ENCODE measurements at regions not wholly inside any gene's neighbourhood (a gene's known extent, or its start where the extent isn't known, plus 50 kb on each side); places are given as distances from the start of the nearest gene placed in this dataset.

DNA sequence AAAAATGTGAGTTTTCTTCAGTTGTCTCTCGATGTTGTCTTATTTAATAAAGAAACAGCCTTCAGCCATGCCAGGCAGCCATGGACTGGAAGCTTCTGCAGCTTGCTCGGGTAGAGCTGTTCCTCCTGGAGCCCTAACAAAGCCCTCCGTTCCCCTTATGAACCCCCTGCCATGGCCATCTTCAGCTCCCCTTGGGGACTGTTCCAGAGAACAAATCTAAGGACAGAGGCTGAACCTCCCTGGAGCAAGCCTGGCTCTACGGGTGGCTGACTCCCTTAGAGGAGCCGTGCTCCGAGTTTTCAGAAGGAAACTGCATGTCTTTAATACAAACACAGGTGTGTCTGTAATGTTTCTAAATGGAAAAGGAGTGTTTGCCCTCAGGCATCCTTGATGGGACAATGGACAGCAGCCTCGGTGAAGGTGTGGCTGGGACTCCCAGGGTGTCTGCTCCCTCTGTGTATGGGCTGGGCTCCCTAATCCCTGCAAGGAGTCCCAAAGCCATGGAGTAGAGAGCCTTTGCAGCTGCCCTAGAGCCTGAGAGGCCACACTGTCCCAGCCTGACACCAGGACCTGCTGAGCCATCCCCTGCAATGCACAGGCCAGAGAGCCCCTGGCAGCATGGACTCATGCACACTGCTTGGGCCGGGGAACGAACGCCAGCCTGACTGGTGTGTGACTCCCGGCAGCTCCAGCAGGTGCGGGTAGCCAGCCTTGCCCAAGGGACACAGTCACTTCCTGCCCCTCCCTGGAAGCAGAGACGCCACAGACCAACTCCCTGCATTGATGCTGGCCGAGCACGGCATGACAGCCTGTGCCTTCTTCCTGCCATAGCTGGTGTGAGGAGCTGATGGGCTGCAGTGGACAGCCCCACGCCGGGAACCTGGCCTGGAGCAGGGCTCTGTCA is 381.8 kb downstream of the TCERG1L start:
- no peak overlapping the region for H4K5ac ChIP-seq (ENCODE audit: low read length)
- peaks cover 7% of the 10 kb centered on the region for H3K4me1 ChIP-seq (ENCODE audit: control insufficient read depth, low read depth, low read length)
- no peak overlapping the region for H3K9ac ChIP-seq (ENCODE audit: low read length)
- no peak for DNase-seq
- no peak overlapping the region for H3K27ac ChIP-seq (ENCODE audit: low read depth, low read length)
- no peaks in the 10 kb centered on the region for H3K79me1 ChIP-seq (ENCODE audit: low read length)
- H3K4me3 ChIP-seq (ENCODE audit: low read length) = no peak overlapping the region
- no peak overlapping the region for H2BK5ac ChIP-seq (ENCODE audit: low read length)
- no peak overlapping the region for H2BK15ac ChIP-seq (replicated peaks; ENCODE audit: low read depth)
- no peak overlapping the region for H3K18ac ChIP-seq (ENCODE audit: low read length)
- WGBS (ENCODE audit: extremely low coverage, insufficient coverage, low lambda C conversion rate) = no CpG with 5 or more reads among the region's 17 CpGs
- H2BK120ac ChIP-seq (ENCODE audit: low read depth, low read length) = no peak overlapping the region
- no peak overlapping the region for H3K56ac ChIP-seq (ENCODE audit: low read length)
- no peaks in the 10 kb centered on the region for H3K79me2 ChIP-seq (ENCODE audit: control insufficient read depth, insufficient read depth, low read length)
- no peaks in the 10 kb centered on the region for H3K27me3 ChIP-seq (ENCODE audit: insufficient read depth, low read length, poor library complexity)
- no peak overlapping the region for H2AK5ac ChIP-seq (ENCODE audit: low read length)
- H3K4me2 ChIP-seq (ENCODE audit: low read length) = no peak overlapping the region
- no peak overlapping the region for H4K8ac ChIP-seq (ENCODE audit: low read depth, low read length)
- H3K4ac ChIP-seq (ENCODE audit: low read depth, low read length) = no peak overlapping the region
- no peaks in the 10 kb centered on the region for H3K36me3 ChIP-seq (ENCODE audit: control insufficient read depth, insufficient read depth, low read length)
- no peak overlapping the region for H3K23ac ChIP-seq (ENCODE audit: low read length)

DNA sequence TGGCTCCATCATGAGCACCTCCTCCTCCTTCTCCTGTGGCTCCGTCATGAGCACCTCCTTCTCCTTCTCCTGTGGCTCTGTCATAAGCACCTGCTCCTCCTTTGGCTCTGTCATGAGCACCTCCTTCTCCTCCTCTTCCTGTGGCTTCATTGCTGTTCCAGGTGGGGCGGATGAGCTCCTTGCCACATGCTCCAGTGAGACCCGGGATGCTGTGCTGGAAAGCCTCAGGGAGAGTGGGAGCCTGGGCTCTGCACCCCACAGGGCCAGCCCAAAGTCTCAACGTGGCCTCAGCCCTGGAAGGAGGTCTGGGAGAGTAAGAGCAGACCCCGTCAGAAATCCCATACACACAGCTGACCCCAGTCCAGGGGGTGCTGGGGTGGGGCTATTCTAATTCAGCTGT is 380.7 kb downstream of the TCERG1L start:
- Histone ChIP-seq H3K4me2 (ENCODE audit: low read length) (no peak overlapping the region), H2BK120ac (ENCODE audit: low read depth, low read length) (no peak overlapping the region), H3K4me3 (ENCODE audit: low read length) (no peak overlapping the region), H3K18ac (ENCODE audit: low read length) (no peak overlapping the region), H3K56ac (ENCODE audit: low read length) (no peak overlapping the region), H3K4ac (ENCODE audit: low read depth, low read length) (no peak overlapping the region), H3K9ac (ENCODE audit: low read length) (no peak overlapping the region), H3K23ac (ENCODE audit: low read length) (no peak overlapping the region), H3K36me3 (ENCODE audit: control insufficient read depth, insufficient read depth, low read length) (no peaks in the 10 kb centered on the region), H2BK15ac (replicated peaks; ENCODE audit: low read depth) (no peak overlapping the region), H3K27me3 (ENCODE audit: insufficient read depth, low read length, poor library complexity) (no peaks in the 10 kb centered on the region), H3K79me2 (ENCODE audit: control insufficient read depth, insufficient read depth, low read length) (no peaks in the 10 kb centered on the region), H4K8ac (ENCODE audit: low read depth, low read length) (no peak overlapping the region), H3K79me1 (ENCODE audit: low read length) (no peaks in the 10 kb centered on the region), H2BK5ac (ENCODE audit: low read length) (no peak overlapping the region), H2AK5ac (ENCODE audit: low read length) (no peak overlapping the region), H4K5ac (ENCODE audit: low read length) (no peak overlapping the region), H3K27ac (ENCODE audit: low read depth, low read length) (no peak overlapping the region), H3K4me1 (ENCODE audit: control insufficient read depth, low read depth, low read length) (peaks cover 9% of the 10 kb centered on the region)
- DNase-seq = no peak
- WGBS (ENCODE audit: extremely low coverage, insufficient coverage, low lambda C conversion rate) = no CpG with 5 or more reads among the region's 5 CpGs

DNA sequence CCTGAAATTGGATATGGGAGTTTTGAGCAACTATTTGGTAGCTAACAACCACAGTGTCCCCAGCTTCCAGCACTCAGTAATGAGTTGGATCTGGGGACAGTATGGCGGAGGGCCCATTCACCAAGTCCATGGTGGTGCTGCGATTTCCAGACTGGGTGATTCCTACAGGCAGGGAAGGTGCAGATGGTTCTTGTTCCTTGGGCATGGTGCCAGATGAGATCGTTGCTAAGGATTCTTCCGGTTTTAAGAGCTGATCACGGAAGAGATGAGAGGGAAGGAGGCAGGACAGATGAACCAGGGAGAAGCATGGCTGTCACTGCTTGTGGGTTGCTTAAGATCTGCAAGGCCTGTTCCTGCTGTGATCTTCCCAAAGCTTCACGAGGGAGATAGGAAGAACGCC is 380.3 kb downstream of the TCERG1L start:
- H3K27me3 ChIP-seq (ENCODE audit: insufficient read depth, low read length, poor library complexity) = no peaks in the 10 kb centered on the region
- WGBS (ENCODE audit: extremely low coverage, insufficient coverage, low lambda C conversion rate) = no CpG with 5 or more reads among the region's 7 CpGs
- H3K27ac ChIP-seq (ENCODE audit: low read depth, low read length) = no peak overlapping the region
- no peak overlapping the region for H2BK120ac ChIP-seq (ENCODE audit: low read depth, low read length)
- H3K9ac ChIP-seq (ENCODE audit: low read length) = no peak overlapping the region
- no peak overlapping the region for H3K18ac ChIP-seq (ENCODE audit: low read length)
- H3K4me1 ChIP-seq (ENCODE audit: control insufficient read depth, low read depth, low read length) = peaks cover 13% of the 10 kb centered on the region
- no peak overlapping the region for H3K56ac ChIP-seq (ENCODE audit: low read length)
- H4K5ac ChIP-seq (ENCODE audit: low read length) = no peak overlapping the region
- H3K79me1 ChIP-seq (ENCODE audit: low read length) = no peaks in the 10 kb centered on the region
- H3K79me2 ChIP-seq (ENCODE audit: control insufficient read depth, insufficient read depth, low read length) = no peaks in the 10 kb centered on the region
- no peak overlapping the region for H4K8ac ChIP-seq (ENCODE audit: low read depth, low read length)
- DNase-seq = no peak
- H3K36me3 ChIP-seq (ENCODE audit: control insufficient read depth, insufficient read depth, low read length) = no peaks in the 10 kb centered on the region
- no peak overlapping the region for H2BK15ac ChIP-seq (replicated peaks; ENCODE audit: low read depth)
- no peak overlapping the region for H3K4ac ChIP-seq (ENCODE audit: low read depth, low read length)
- no peak overlapping the region for H2BK5ac ChIP-seq (ENCODE audit: low read length)
- no peak overlapping the region for H3K23ac ChIP-seq (ENCODE audit: low read length)
- H2AK5ac ChIP-seq (ENCODE audit: low read length) = no peak overlapping the region
- H3K4me2 ChIP-seq (ENCODE audit: low read length) = no peak overlapping the region
- H3K4me3 ChIP-seq (ENCODE audit: low read length) = no peak overlapping the region

DNA sequence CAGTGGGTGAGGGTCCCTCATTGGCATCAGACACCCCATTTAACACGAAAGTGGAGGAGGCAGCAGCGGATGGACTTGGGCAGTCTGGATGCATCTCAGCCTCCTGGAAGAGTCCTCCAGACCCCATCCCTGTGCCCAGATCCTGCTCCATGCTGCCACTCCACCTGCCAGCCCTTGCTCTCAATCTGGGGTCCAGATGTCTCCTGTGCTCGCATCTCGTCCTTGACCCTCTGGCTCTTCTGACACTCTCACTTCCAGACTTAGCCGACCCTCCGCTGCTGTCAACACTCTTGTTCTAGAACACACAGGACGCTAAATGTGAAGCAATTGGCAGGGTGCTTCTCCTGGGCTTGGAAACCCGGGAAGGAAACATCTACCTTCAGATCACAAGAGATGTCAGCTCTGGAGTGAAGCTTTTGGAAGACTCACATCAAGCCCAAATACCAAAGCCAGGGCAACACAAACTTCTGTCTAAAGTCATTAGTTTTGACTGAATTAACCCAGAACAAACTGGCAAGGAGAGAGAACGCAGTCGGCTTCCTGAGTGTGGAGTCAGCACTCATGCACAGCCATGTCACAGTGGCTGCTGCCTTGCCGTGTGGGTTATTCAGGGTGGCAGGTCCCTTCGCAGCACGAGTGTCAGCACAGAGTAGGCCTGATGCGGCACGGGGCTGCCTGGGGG is 379.1 kb downstream of the TCERG1L start:
- Histone ChIP-seq H3K9ac (ENCODE audit: low read length) (no peak overlapping the region), H3K4me3 (ENCODE audit: low read length) (no peak overlapping the region), H3K27me3 (ENCODE audit: insufficient read depth, low read length, poor library complexity) (no peaks in the 10 kb centered on the region), H3K23ac (ENCODE audit: low read length) (no peak overlapping the region), H3K56ac (ENCODE audit: low read length) (no peak overlapping the region), H2BK15ac (replicated peaks; ENCODE audit: low read depth) (no peak overlapping the region), H3K36me3 (ENCODE audit: control insufficient read depth, insufficient read depth, low read length) (no peaks in the 10 kb centered on the region), H3K18ac (ENCODE audit: low read length) (no peak overlapping the region), H3K79me2 (ENCODE audit: control insufficient read depth, insufficient read depth, low read length) (no peaks in the 10 kb centered on the region), H2BK5ac (ENCODE audit: low read length) (no peak overlapping the region), H2BK120ac (ENCODE audit: low read depth, low read length) (no peak overlapping the region), H3K79me1 (ENCODE audit: low read length) (no peaks in the 10 kb centered on the region), H3K27ac (ENCODE audit: low read depth, low read length) (no peak overlapping the region), H4K5ac (ENCODE audit: low read length) (no peak overlapping the region), H3K4me2 (ENCODE audit: low read length) (no peak overlapping the region), H3K4me1 (ENCODE audit: control insufficient read depth, low read depth, low read length) (peaks cover 14% of the 10 kb centered on the region), H4K8ac (ENCODE audit: low read depth, low read length) (no peak overlapping the region), H2AK5ac (ENCODE audit: low read length) (no peak overlapping the region), H3K4ac (ENCODE audit: low read depth, low read length) (no peak overlapping the region)
- WGBS (ENCODE audit: extremely low coverage, insufficient coverage, low lambda C conversion rate) = no CpG with 5 or more reads among the region's 15 CpGs
- DNase-seq = no peak

DNA sequence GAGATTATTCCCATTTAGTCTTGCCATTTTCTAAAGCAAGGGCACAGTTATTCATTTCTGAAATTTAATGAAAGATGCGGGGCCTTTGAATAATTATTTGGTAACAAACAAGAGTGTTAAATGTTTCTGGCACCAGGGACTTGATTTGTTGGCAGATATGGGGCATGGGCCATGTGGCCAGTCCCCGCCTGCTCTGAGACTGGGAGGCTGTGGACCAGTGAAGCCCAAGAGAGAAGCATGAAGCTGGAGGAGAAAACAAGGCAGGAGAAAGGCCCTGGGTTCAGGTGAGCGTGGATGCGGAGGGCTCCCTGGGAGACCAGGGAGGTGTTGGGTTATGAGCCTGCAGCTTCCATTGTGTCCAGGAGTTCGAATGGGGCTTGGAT is 378.5 kb downstream of the TCERG1L start:
- H3K79me2 ChIP-seq (ENCODE audit: control insufficient read depth, insufficient read depth, low read length) = no peaks in the 10 kb centered on the region
- no peak overlapping the region for H2AK5ac ChIP-seq (ENCODE audit: low read length)
- no peak overlapping the region for H2BK120ac ChIP-seq (ENCODE audit: low read depth, low read length)
- no peak overlapping the region for H3K23ac ChIP-seq (ENCODE audit: low read length)
- no peak overlapping the region for H2BK5ac ChIP-seq (ENCODE audit: low read length)
- no peak overlapping the region for H3K18ac ChIP-seq (ENCODE audit: low read length)
- H3K36me3 ChIP-seq (ENCODE audit: control insufficient read depth, insufficient read depth, low read length) = no peaks in the 10 kb centered on the region
- no peak overlapping the region for H4K8ac ChIP-seq (ENCODE audit: low read depth, low read length)
- H3K27ac ChIP-seq (ENCODE audit: low read depth, low read length) = no peak overlapping the region
- DNase-seq = no peak
- no peak overlapping the region for H2BK15ac ChIP-seq (replicated peaks; ENCODE audit: low read depth)
- WGBS (ENCODE audit: extremely low coverage, insufficient coverage, low lambda C conversion rate) = no CpG with 5 or more reads among the region's 5 CpGs
- H3K4me3 ChIP-seq (ENCODE audit: low read length) = no peak overlapping the region
- peaks cover 14% of the 10 kb centered on the region for H3K4me1 ChIP-seq (ENCODE audit: control insufficient read depth, low read depth, low read length)
- H3K4me2 ChIP-seq (ENCODE audit: low read length) = no peak overlapping the region
- H3K79me1 ChIP-seq (ENCODE audit: low read length) = no peaks in the 10 kb centered on the region
- no peak overlapping the region for H3K9ac ChIP-seq (ENCODE audit: low read length)
- H3K27me3 ChIP-seq (ENCODE audit: insufficient read depth, low read length, poor library complexity) = no peaks in the 10 kb centered on the region
- H3K56ac ChIP-seq (ENCODE audit: low read length) = no peak overlapping the region
- H3K4ac ChIP-seq (ENCODE audit: low read depth, low read length) = no peak overlapping the region
- H4K5ac ChIP-seq (ENCODE audit: low read length) = no peak overlapping the region

Data from mesendoderm (in vitro differentiated cells).